ENCODE measurements at regions not wholly inside any gene's neighbourhood (a gene's known extent, or its start where the extent isn't known, plus 50 kb on each side); places are given as distances from the start of the nearest gene placed in this dataset.
"Not testable (repeated sequence)": the region's sequence is repeated elsewhere in the genome, so short reads cannot be mapped to it uniquely, and the experiment has no call there.

- DNase-seq (ENCODE audit: extremely low read depth, insufficient read length); H3K36me3 ChIP-seq (ENCODE audit: control insufficient read depth, insufficient read depth, low read length); H3K27me3 ChIP-seq (replicated peaks; ENCODE audit: control insufficient read depth, insufficient read depth, low read length); H3K4me3 ChIP-seq (replicated peaks; ENCODE audit: low read depth, low read length): not testable (repeated sequence)
Observed at GRCh38 chr1:143503048-143503447, 468.7 kb downstream of the FAM72C start.

DNA sequence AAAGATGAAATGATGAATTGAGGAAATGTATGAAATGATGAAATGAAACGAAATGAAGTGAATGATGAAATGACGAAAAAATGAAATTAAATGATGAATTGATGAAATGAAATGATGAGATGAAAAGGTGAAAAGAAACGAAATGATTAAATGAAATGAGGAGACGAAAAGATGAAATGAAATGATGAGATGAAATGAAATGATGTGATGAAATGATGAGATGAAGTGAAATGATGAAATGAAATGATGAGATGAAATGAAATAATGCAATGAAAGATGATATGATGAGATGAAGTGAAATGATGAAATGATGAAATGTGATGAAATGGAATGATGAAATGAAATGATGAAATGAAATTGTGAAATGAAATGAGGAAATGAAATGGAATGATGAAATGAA lies 469.7 kb downstream of the FAM72C start:
- not testable (repeated sequence) for H3K27me3 ChIP-seq (replicated peaks; ENCODE audit: control insufficient read depth, insufficient read depth, low read length); H3K4me3 ChIP-seq (replicated peaks; ENCODE audit: low read depth, low read length); H3K36me3 ChIP-seq (ENCODE audit: control insufficient read depth, insufficient read depth, low read length); DNase-seq (ENCODE audit: extremely low read depth, insufficient read length)

DNA sequence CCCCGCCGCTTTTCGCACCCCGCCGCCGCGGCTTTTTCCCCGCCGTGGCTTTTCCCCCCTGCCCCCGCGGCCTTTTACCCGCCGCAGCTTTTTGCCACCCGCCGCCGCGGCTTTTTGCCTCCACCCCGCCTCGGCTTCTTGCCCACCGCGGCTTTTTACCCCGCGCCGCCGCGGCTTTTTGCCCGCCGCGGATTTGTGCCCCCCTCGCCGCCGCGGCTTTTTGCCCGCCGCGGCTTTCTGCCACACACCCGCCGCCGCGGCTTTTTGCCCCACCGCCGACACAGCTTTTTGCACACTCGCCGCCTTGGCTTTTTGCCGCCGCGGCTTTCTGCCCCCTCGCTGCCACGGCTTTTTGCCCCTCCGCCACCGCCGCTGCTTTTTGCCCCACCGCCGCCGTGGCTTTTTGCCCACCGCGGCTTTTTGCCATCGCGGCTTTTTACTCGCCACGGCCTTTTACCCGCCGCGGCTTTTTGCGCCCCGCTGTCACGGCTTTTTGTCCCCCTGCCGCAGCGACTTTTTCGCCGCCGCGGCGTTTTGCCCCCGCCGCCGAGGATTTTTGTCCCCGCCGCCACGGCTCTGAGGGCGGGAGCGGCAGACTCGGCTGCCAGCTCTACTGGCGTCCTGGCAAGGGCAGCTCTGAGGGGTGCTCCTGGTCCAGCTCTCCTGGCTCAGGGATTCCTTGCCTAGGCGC lies 473.6 kb downstream of the FAM72C start:
- H3K4me3 ChIP-seq (replicated peaks; ENCODE audit: low read depth, low read length), result not testable (repeated sequence)

DNA sequence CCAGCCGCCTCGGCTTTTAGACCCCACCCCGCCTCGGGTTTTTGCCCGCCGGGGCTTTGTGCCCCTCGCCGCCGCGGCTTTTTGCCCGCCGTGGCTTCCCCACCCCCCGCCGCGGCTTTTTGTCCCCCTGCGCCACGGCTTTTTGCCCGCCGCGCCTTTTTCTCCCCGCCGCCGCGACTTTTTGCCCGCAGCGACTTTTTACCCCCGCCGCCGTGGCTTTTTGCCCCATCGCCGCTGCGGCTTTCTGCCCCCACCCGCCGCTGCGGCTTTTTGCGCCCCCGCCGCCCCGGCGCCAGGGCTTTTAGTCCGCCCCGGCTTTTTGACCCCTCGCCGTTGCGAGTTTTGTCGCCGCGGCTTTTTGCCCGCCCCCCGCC lies 474.4 kb downstream of the FAM72C start:
- Histone ChIP-seq H3K36me3 (ENCODE audit: control insufficient read depth, insufficient read depth, low read length) (no peaks in the 10 kb centered on the region), H3K4me3 (replicated peaks; ENCODE audit: low read depth, low read length) (no peak overlapping the region), H3K27me3 (replicated peaks; ENCODE audit: control insufficient read depth, insufficient read depth, low read length) (no peaks in the 10 kb centered on the region; the same call in 1 of the 2 replicates)
- no peak for DNase-seq (ENCODE audit: extremely low read depth, insufficient read length)
- TF ChIP-seq, protein P1, sequence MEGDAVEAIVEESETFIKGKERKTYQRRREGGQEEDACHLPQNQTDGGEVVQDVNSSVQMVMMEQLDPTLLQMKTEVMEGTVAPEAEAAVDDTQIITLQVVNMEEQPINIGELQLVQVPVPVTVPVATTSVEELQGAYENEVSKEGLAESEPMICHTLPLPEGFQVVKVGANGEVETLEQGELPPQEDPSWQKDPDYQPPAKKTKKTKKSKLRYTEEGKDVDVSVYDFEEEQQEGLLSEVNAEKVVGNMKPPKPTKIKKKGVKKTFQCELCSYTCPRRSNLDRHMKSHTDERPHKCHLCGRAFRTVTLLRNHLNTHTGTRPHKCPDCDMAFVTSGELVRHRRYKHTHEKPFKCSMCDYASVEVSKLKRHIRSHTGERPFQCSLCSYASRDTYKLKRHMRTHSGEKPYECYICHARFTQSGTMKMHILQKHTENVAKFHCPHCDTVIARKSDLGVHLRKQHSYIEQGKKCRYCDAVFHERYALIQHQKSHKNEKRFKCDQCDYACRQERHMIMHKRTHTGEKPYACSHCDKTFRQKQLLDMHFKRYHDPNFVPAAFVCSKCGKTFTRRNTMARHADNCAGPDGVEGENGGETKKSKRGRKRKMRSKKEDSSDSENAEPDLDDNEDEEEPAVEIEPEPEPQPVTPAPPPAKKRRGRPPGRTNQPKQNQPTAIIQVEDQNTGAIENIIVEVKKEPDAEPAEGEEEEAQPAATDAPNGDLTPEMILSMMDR (IDR thresholded peaks at IDR 0.05; ENCODE audit: insufficient read depth, low read length, poor library complexity, severe bottlenecking), result no peak

More for the DNA sequence above, 473.6 kb downstream of the FAM72C start:
- not testable (repeated sequence) for H3K27me3 ChIP-seq (replicated peaks; ENCODE audit: control insufficient read depth, insufficient read depth, low read length); DNase-seq (ENCODE audit: extremely low read depth, insufficient read length); H3K36me3 ChIP-seq (ENCODE audit: control insufficient read depth, insufficient read depth, low read length)

GRCh38 chr1:143496526-143497373 lies 475.0 kb downstream of the FAM72C start:
- H3K4me3 ChIP-seq (replicated peaks; ENCODE audit: low read depth, low read length); DNase-seq (ENCODE audit: extremely low read depth, insufficient read length): not testable (repeated sequence)

More at GRCh38 chr1:143496526-143497373, 475.0 kb downstream of the FAM72C start:
- not testable (repeated sequence) for H3K36me3 ChIP-seq (ENCODE audit: control insufficient read depth, insufficient read depth, low read length); H3K27me3 ChIP-seq (replicated peaks; ENCODE audit: control insufficient read depth, insufficient read depth, low read length)
